ENCODE measurements at regions not wholly inside any gene's neighbourhood (a gene's known extent, or its start where the extent isn't known, plus 50 kb on each side); places are given as distances from the start of the nearest gene placed in this dataset.

- no peak for FAIRE-seq
Observed at GRCh38 chr3:164848923-164849322, 229.4 kb downstream of the SI start.

GRCh38 chr3:164845739-164846138, 232.6 kb downstream of the SI start:
- H3K4me3 ChIP-seq (ENCODE audit: low read depth, low read length), result no peak overlapping the region
- no peak for DNase-seq (ENCODE audit: low read depth)
- FAIRE-seq, result no peak
- no peaks in the 10 kb centered on the region for H3K36me3 ChIP-seq (ENCODE audit: control insufficient read depth, insufficient read depth, low read length)
- no peak for TF ChIP-seq CTCF (IDR thresholded peaks at IDR 0.05; ENCODE audit: insufficient read depth, low read length, severe bottlenecking)
- no peaks in the 10 kb centered on the region for H3K27me3 ChIP-seq (ENCODE audit: control insufficient read depth, insufficient read depth, low read length)

More at GRCh38 chr3:164848923-164849322, 229.4 kb downstream of the SI start:
- Histone ChIP-seq H3K27me3 (ENCODE audit: control insufficient read depth, insufficient read depth, low read length) (no peaks in the 10 kb centered on the region), H3K36me3 (ENCODE audit: control insufficient read depth, insufficient read depth, low read length) (no peaks in the 10 kb centered on the region), H3K4me3 (ENCODE audit: low read depth, low read length) (no peak overlapping the region)
- no peak for DNase-seq (ENCODE audit: low read depth)
- no peak for TF ChIP-seq CTCF (IDR thresholded peaks at IDR 0.05; ENCODE audit: insufficient read depth, low read length, severe bottlenecking)

- no peak for DNase-seq (ENCODE audit: low read depth)
- Histone ChIP-seq H3K36me3 (ENCODE audit: control insufficient read depth, insufficient read depth, low read length) (no peaks in the 10 kb centered on the region), H3K27me3 (ENCODE audit: control insufficient read depth, insufficient read depth, low read length) (no peaks in the 10 kb centered on the region), H3K4me3 (ENCODE audit: low read depth, low read length) (no peak overlapping the region)
- no peak for FAIRE-seq
- no peak for TF ChIP-seq CTCF (IDR thresholded peaks at IDR 0.05; ENCODE audit: insufficient read depth, low read length, severe bottlenecking)
Observed at GRCh38 chr3:164832216-164832615, 246.1 kb downstream of the SI start.

GRCh38 chr3:164818318-164818717, 260.0 kb downstream of the SI start:
- DNase-seq (ENCODE audit: low read depth), result no peak

GRCh38 chr3:164814106-164814505, 264.2 kb downstream of the SI start:
- no peaks in the 10 kb centered on the region for H3K36me3 ChIP-seq (ENCODE audit: control insufficient read depth, insufficient read depth, low read length)

More at GRCh38 chr3:164818318-164818717, 260.0 kb downstream of the SI start:
- Histone ChIP-seq H3K36me3 (ENCODE audit: control insufficient read depth, insufficient read depth, low read length) (no peaks in the 10 kb centered on the region), H3K27me3 (ENCODE audit: control insufficient read depth, insufficient read depth, low read length) (no peaks in the 10 kb centered on the region), H3K4me3 (ENCODE audit: low read depth, low read length) (no peak overlapping the region)
- no peak for TF ChIP-seq CTCF (IDR thresholded peaks at IDR 0.05; ENCODE audit: insufficient read depth, low read length, severe bottlenecking)
- no peak for FAIRE-seq

More at GRCh38 chr3:164814106-164814505, 264.2 kb downstream of the SI start:
- TF ChIP-seq CTCF (IDR thresholded peaks at IDR 0.05; ENCODE audit: insufficient read depth, low read length, severe bottlenecking), result no peak
- no peak overlapping the region for H3K4me3 ChIP-seq (ENCODE audit: low read depth, low read length)
- no peaks in the 10 kb centered on the region for H3K27me3 ChIP-seq (ENCODE audit: control insufficient read depth, insufficient read depth, low read length)
- FAIRE-seq (no peak), DNase-seq (ENCODE audit: low read depth) (no peak)
